ENCODE measurements at regions not wholly inside any gene's neighbourhood (a gene's known extent, or its start where the extent isn't known, plus 50 kb on each side); places are given as distances from the start of the nearest gene placed in this dataset.

GRCh38 chr4:8796096-8796495, 75.5 kb downstream of the HMX1 start:
- DNase-seq (ENCODE audit: low spot score in 2 of 2) = no peak

DNA sequence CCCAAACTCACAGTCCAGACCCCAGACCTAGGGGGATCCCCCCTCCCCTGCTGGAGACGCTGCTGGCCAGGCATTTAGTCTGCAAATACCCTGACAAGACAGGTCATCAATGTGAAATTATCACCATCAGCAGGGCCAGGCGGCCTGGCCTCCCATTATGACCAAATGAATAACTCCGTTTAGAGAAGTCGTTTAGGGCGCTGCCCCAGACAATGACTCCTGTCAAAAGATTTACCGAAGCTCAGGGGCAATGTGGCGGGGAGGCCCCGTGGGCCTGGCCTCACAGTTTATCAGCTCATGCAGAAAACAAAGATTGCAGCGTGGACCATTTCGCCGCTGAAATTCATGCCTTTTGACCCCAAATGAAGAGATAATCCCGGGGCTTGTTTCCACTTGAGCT, 76.5 kb downstream of the HMX1 start:
- Histone ChIP-seq H3K27me3 (no peaks in the 10 kb centered on the region), H3K4me1 (no peaks in the 10 kb centered on the region), H3K4me3 (no peak overlapping the region), H3K27ac (no peak overlapping the region), H3K9me3 (peaks cover 0 to 19% (median 0%) of the 10 kb centered on the region in 4 donors), H3K36me3 (no peaks in the 10 kb centered on the region)
- WGBS, 2 donors = 24 to 27% methylated on average over 12 of the region's 12 CpGs
- no peak for DNase-seq (ENCODE audit: low spot score in 2 of 2)
- TF ChIP-seq POLR2A (IDR thresholded peaks at IDR 0.05) = no peak
- TF ChIP-seq EP300 (IDR thresholded peaks at IDR 0.05) = no peak
- TF ChIP-seq, protein P1, sequence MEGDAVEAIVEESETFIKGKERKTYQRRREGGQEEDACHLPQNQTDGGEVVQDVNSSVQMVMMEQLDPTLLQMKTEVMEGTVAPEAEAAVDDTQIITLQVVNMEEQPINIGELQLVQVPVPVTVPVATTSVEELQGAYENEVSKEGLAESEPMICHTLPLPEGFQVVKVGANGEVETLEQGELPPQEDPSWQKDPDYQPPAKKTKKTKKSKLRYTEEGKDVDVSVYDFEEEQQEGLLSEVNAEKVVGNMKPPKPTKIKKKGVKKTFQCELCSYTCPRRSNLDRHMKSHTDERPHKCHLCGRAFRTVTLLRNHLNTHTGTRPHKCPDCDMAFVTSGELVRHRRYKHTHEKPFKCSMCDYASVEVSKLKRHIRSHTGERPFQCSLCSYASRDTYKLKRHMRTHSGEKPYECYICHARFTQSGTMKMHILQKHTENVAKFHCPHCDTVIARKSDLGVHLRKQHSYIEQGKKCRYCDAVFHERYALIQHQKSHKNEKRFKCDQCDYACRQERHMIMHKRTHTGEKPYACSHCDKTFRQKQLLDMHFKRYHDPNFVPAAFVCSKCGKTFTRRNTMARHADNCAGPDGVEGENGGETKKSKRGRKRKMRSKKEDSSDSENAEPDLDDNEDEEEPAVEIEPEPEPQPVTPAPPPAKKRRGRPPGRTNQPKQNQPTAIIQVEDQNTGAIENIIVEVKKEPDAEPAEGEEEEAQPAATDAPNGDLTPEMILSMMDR (IDR thresholded peaks at IDR 0.05) = no peak

More at GRCh38 chr4:8796096-8796495, 75.5 kb downstream of the HMX1 start:
- no peak overlapping the region for H3K4me3 ChIP-seq
- H3K4me1 ChIP-seq = no peaks in the 10 kb centered on the region
- no peaks in the 10 kb centered on the region for H3K36me3 ChIP-seq
- WGBS, 2 donors = 91 to 95% methylated on average over 9 of the region's 9 CpGs
- TF ChIP-seq, protein P1 (IDR thresholded peaks at IDR 0.05) = no peak
- no peak for TF ChIP-seq EP300 (IDR thresholded peaks at IDR 0.05)
- no peak for TF ChIP-seq POLR2A (IDR thresholded peaks at IDR 0.05)
- H3K27ac ChIP-seq = no peak overlapping the region
- no peaks in the 10 kb centered on the region for H3K27me3 ChIP-seq
- H3K9me3 ChIP-seq = peaks cover 0 to 19% (median 0%) of the 10 kb centered on the region in 4 donors

GRCh38 chr4:8794491-8794890, 77.1 kb downstream of the HMX1 start:
- 80 to 83% methylated on average over 18 of the region's 18 CpGs for WGBS, 2 donors
- no peak overlapping the region for H3K4me3 ChIP-seq
- H3K36me3 ChIP-seq = no peaks in the 10 kb centered on the region
- no peak for DNase-seq (ENCODE audit: low spot score in 2 of 2)
- no peak for TF ChIP-seq POLR2A (IDR thresholded peaks at IDR 0.05)
- TF ChIP-seq, protein P1 (IDR thresholded peaks at IDR 0.05) = no peak
- no peak for TF ChIP-seq EP300 (IDR thresholded peaks at IDR 0.05)
- no peaks in the 10 kb centered on the region for H3K4me1 ChIP-seq
- no peaks in the 10 kb centered on the region for H3K27me3 ChIP-seq
- no peak overlapping the region for H3K27ac ChIP-seq
- peaks cover 0 to 19% (median 0%) of the 10 kb centered on the region in 4 donors for H3K9me3 ChIP-seq

GRCh38 chr4:8793571-8794160, 78.0 kb downstream of the HMX1 start:
- H3K9me3 ChIP-seq = peaks cover 0 to 19% (median 0%) of the 10 kb centered on the region in 4 donors
- H3K27ac ChIP-seq = no peak overlapping the region
- H3K4me3 ChIP-seq = no peak overlapping the region
- no peaks in the 10 kb centered on the region for H3K36me3 ChIP-seq
- H3K4me1 ChIP-seq = no peaks in the 10 kb centered on the region
- WGBS, 2 donors = 81 to 88% methylated on average over 9 of the region's 11 CpGs
- no peak for DNase-seq (ENCODE audit: low spot score in 2 of 2)
- TF ChIP-seq, protein P1 (IDR thresholded peaks at IDR 0.05) = no peak
- no peak for TF ChIP-seq EP300 (IDR thresholded peaks at IDR 0.05)
- TF ChIP-seq POLR2A (IDR thresholded peaks at IDR 0.05) = no peak
- no peaks in the 10 kb centered on the region for H3K27me3 ChIP-seq

DNA sequence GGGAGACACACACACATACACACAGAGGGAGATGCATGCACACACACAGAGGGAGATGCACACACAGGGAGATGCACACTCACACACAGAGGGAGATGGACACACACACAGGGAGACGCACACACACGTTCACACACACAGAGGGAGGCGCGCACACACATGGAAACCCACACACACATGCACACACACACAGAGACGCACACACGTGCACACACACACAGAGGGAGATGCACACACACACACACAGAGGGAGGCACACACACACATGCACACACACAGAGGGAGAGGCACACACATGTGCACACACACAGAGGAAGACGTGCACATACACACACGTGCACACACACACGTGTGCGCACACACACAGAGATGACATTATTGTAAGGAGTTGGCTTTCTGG, 79.1 kb downstream of the HMX1 start:
- H3K36me3 ChIP-seq = no peaks in the 10 kb centered on the region
- H3K27me3 ChIP-seq = no peaks in the 10 kb centered on the region
- no peak overlapping the region for H3K27ac ChIP-seq
- H3K4me1 ChIP-seq = no peaks in the 10 kb centered on the region
- 84 to 86% methylated on average over 8 of the region's 10 CpGs for WGBS, 2 donors
- H3K9me3 ChIP-seq = peaks cover 0 to 23% (median 0%) of the 10 kb centered on the region in 4 donors
- TF ChIP-seq POLR2A (IDR thresholded peaks at IDR 0.05) = no peak
- no peak for TF ChIP-seq EP300 (IDR thresholded peaks at IDR 0.05)
- TF ChIP-seq, protein P1 (IDR thresholded peaks at IDR 0.05) = no peak
- no peak overlapping the region for H3K4me3 ChIP-seq
- DNase-seq (ENCODE audit: low spot score in 2 of 2) = no peak

All from tibial nerve (tissue), 4 donors.